H1 (cell line): ENCODE measurements at regions not wholly inside any gene's neighbourhood (a gene's known extent, or its start where the extent isn't known, plus 50 kb on each side); places are given as distances from the start of the nearest gene placed in this dataset.

Experiments used
- CTCF ChIA-PET: fragments of 300-600 bp; sonication (Branson Sonifier 250); formaldehyde crosslinking; loops from one replicate; lab custom pipeline; 2021; ENCODE audit not compliant: partially characterized antibody; lab: Charles Lee
- POLR2A ChIA-PET: fragments of 300-600 bp; sonication (Branson Sonifier 250); formaldehyde crosslinking; loops from one replicate; lab custom pipeline; 2021; ENCODE audit warnings: inconsistent platforms; ENCODE audit not compliant: partially characterized antibody; lab: Charles Lee
- DNase-seq, 2 experiments: peaks; one replicate each; pipeline versions ENCODE4 v3.0.0 to v3.0.0-alpha.2; 2010 to 2022; ENCODE audit warnings: low spot score in 2 of 2, low read depth in 1 of 2, mixed read lengths in 1 of 2
- FAIRE-seq: peaks from 2 replicates; lab custom pipeline; 2011; peaks lifted over from hg19 to GRCh38; lab: Jason Lieb, UNC
- H2AFZ ChIP-seq: 2 replicates; pipeline ENCODE4 v1.8.1; 2012; ENCODE audit warnings: low read length, inconsistent platforms
- H2AK5ac ChIP-seq: 2 replicates; pipeline ENCODE4 v1.6.1; 2013; ENCODE audit warnings: low read depth, low read length
- H2BK120ac ChIP-seq: replicated peaks from 2 replicates; pipeline ENCODE3; 2013; ENCODE audit warnings: low read depth, low read length, inconsistent platforms
- H2BK12ac ChIP-seq: 2 replicates; pipeline ENCODE4 v1.6.1; 2013; ENCODE audit warnings: low read depth, low read length
- H2BK15ac ChIP-seq: 2 replicates; pipeline ENCODE4 v1.6.1; 2013; ENCODE audit warnings: low read length
- H2BK20ac ChIP-seq: 2 replicates; pipeline ENCODE4 v1.6.1; 2013; ENCODE audit warnings: low read length
- H2BK5ac ChIP-seq: 2 replicates; pipeline ENCODE4 v1.6.1; 2013; ENCODE audit warnings: low read depth, low read length
- H3K14ac ChIP-seq: 2 replicates; pipeline ENCODE4 v1.6.1; 2013; ENCODE audit warnings: inconsistent platforms; ENCODE audit not compliant: insufficient read length
- H3K18ac ChIP-seq: 2 replicates; pipeline ENCODE4 v1.6.1; 2013; ENCODE audit warnings: low read length; ENCODE audit errors: extremely low read depth
- H3K23ac ChIP-seq: 2 replicates; pipeline ENCODE4 v1.6.1; 2013; ENCODE audit warnings: inconsistent platforms; ENCODE audit not compliant: insufficient read length
- H3K23me2 ChIP-seq: 2 replicates; pipeline ENCODE4 v1.6.1; 2013; ENCODE audit warnings: low read depth, low read length
- H3K27ac ChIP-seq: 2 replicates; pipeline ENCODE4 v1.6.1; 2011; ENCODE audit warnings: low read depth, low read length, inconsistent platforms
- H3K27me3 ChIP-seq, 4 experiments: replicated peaks in 1 of 4; 1 replicate in 1 of 4; 2 replicates in 3 of 4; pipeline versions ENCODE4 v1.6.1 to v1.8.1; 2011 to 2013; ENCODE audit warnings: low read length in 3 of 4, mild to moderate bottlenecking in 3 of 4, inconsistent platforms in 2 of 4, mixed read lengths in 2 of 4, moderate library complexity in 1 of 4; ENCODE audit not compliant: control insufficient read depth in 3 of 4, insufficient read depth in 3 of 4; ENCODE audit errors: extremely low read depth in 1 of 4
- H3K36me3 ChIP-seq, 4 experiments: 2 replicates each; pipeline versions ENCODE4 v1.6.1 to v1.8.1; 2011 to 2013; ENCODE audit warnings: mild to moderate bottlenecking in 4 of 4, low read length in 3 of 4, moderate library complexity in 2 of 4, control low read depth in 1 of 4, inconsistent platforms in 1 of 4; ENCODE audit not compliant: insufficient read depth in 4 of 4, control insufficient read depth in 2 of 4
- H3K4ac ChIP-seq: replicated peaks from 2 replicates; pipeline ENCODE3; 2013; ENCODE audit warnings: low read length, low read depth, mixed read lengths, inconsistent platforms; ENCODE audit not compliant: insufficient read length
- H3K4me1 ChIP-seq, 4 experiments: replicated peaks in 1 of 4; 1 replicate in 1 of 4; 2 replicates in 3 of 4; pipeline versions ENCODE4 v1.6.1 to v1.8.1; 2011 to 2013; ENCODE audit warnings: low read length in 3 of 4, inconsistent platforms in 2 of 4, mixed read lengths in 1 of 4; ENCODE audit not compliant: insufficient read depth in 4 of 4, control insufficient read depth in 3 of 4
- H3K4me2 ChIP-seq, 2 experiments: 2 replicates each; pipeline versions ENCODE4 v1.6.1 to v1.8.1; 2011 to 2013; ENCODE audit warnings: low read depth in 2 of 2, low read length in 2 of 2, control low read depth in 1 of 2, inconsistent platforms in 1 of 2, mild to moderate bottlenecking in 1 of 2; ENCODE audit not compliant: insufficient read depth in 1 of 2
- H3K4me3 ChIP-seq, 4 experiments: fragments of 200-600, 300-600 bp in 1 of 4; sonication (generic), shearing (Covaris generic), sonication (Bioruptor Twin) in 1 of 4; 2 replicates each; pipeline versions ENCODE4 v1.5.1 to v1.8.1; 2011 to 2016; ENCODE audit warnings: low read length in 4 of 4, low read depth in 3 of 4, control low read depth in 2 of 4, inconsistent platforms in 2 of 4, mild to moderate bottlenecking in 2 of 4, mixed read lengths in 1 of 4, moderate library complexity in 1 of 4; ENCODE audit not compliant: insufficient read depth in 2 of 4; ENCODE audit errors: extremely low read depth in 1 of 4
- H3K56ac ChIP-seq: replicated peaks from 2 replicates; pipeline ENCODE3; 2013; ENCODE audit warnings: low read depth, mild to moderate bottlenecking, mixed read lengths, low read length, inconsistent platforms; ENCODE audit not compliant: insufficient read length
- H3K79me1 ChIP-seq: 2 replicates; pipeline ENCODE4 v1.6.1; 2013; ENCODE audit warnings: low read depth, low read length, control low read depth
- H3K79me2 ChIP-seq, 2 experiments: 2 replicates each; pipeline versions ENCODE4 v1.6.1 to v1.8.1; 2012 to 2013; ENCODE audit warnings: low read length in 2 of 2, mild to moderate bottlenecking in 2 of 2, inconsistent platforms in 1 of 2; ENCODE audit not compliant: insufficient read depth in 2 of 2, control insufficient read depth in 1 of 2
- H3K9ac ChIP-seq, 4 experiments: replicated peaks in 1 of 4; 1 replicate in 1 of 4; 2 replicates in 3 of 4; pipeline versions ENCODE4 v1.6.1 to v1.8.1; 2011 to 2013; ENCODE audit warnings: low read depth in 3 of 4, low read length in 3 of 4, control low read depth in 2 of 4, mild to moderate bottlenecking in 2 of 4, moderate library complexity in 2 of 4, inconsistent platforms in 1 of 4; ENCODE audit errors: extremely low read depth in 1 of 4
- H3K9me3 ChIP-seq, 2 experiments: 2 replicates each; pipeline versions ENCODE4 v1.6.1 to v1.8.1; 2012 to 2013; ENCODE audit warnings: mild to moderate bottlenecking in 2 of 2, moderate library complexity in 2 of 2, control low read depth in 1 of 2, inconsistent platforms in 1 of 2, low read depth in 1 of 2, low read length in 1 of 2, mixed read lengths in 1 of 2; ENCODE audit not compliant: insufficient read depth in 2 of 2
- H4K20me1 ChIP-seq, 2 experiments: replicated peaks in 1 of 2; 2 replicates each; pipeline versions ENCODE3 to v1.8.1; 2011 to 2013; ENCODE audit warnings: inconsistent platforms in 2 of 2, low read length in 2 of 2, mild to moderate bottlenecking in 1 of 2; ENCODE audit not compliant: insufficient read depth in 2 of 2, control insufficient read depth in 1 of 2
- H4K5ac ChIP-seq: 2 replicates; pipeline ENCODE4 v1.6.1; 2013; ENCODE audit warnings: low read length, low read depth, mixed read lengths, inconsistent platforms; ENCODE audit not compliant: insufficient read length
- H4K8ac ChIP-seq: 2 replicates; pipeline ENCODE4 v1.8.0; 2013; ENCODE audit warnings: mild to moderate bottlenecking, moderate library complexity, low read length, inconsistent platforms; ENCODE audit not compliant: insufficient read depth; ENCODE audit errors: extremely low read depth
- H4K91ac ChIP-seq: replicated peaks from 2 replicates; pipeline ENCODE3; 2013; ENCODE audit warnings: low read length, mixed read lengths, inconsistent platforms; ENCODE audit not compliant: insufficient read length
- BCL11A ChIP-seq, 2 experiments: IDR thresholded peaks; one replicate each; pipeline ENCODE4 v1.6.1; 2011; ENCODE audit warnings: low read depth in 2 of 2, low read length in 2 of 2, mild to moderate bottlenecking in 2 of 2
- CBX8 ChIP-seq: fragments of 300-800, 300-1000 bp; sonication (generic); IDR thresholded peaks from 2 replicates; pipeline ENCODE4 v1.7.1; 2016; ENCODE audit warnings: low read depth, low read length, borderline replicate concordance
- CEBPB ChIP-seq: IDR thresholded peaks from 2 replicates; pipeline ENCODE4 v1.6.1; 2012; ENCODE audit warnings: low read depth, low read length
- CREB1 ChIP-seq: IDR thresholded peaks from 2 replicates; pipeline ENCODE4 v1.6.1; 2012; ENCODE audit warnings: inconsistent platforms
- JUND ChIP-seq: IDR thresholded peaks from 2 replicates; pipeline ENCODE4 v1.6.1; 2011; ENCODE audit warnings: mild to moderate bottlenecking, improper control_type of control experiment, low read length
- NRF1 ChIP-seq: IDR thresholded peaks from 2 replicates; pipeline ENCODE4 v1.6.1; 2011; ENCODE audit warnings: mild to moderate bottlenecking, low read depth, low read length, improper control_type of control experiment
- PHF8 ChIP-seq: fragments of 200-600 bp; sonication (generic); conservative IDR thresholded peaks from 2 replicates; pipeline ENCODE4 v1.7.1; 2012; ENCODE audit warnings: low read depth, mild to moderate bottlenecking, inconsistent platforms, low read length, moderate library complexity
- POLR2A ChIP-seq, 2 experiments: IDR thresholded peaks; 1 replicate in 1 of 2; 2 replicates in 1 of 2; pipeline ENCODE4 v1.6.1; 2011; ENCODE audit warnings: low read depth in 2 of 2, low read length in 2 of 2, mild to moderate bottlenecking in 2 of 2; ENCODE audit errors: control extremely low read depth in 1 of 2
- RXRA ChIP-seq: IDR thresholded peaks from 2 replicates; pipeline ENCODE4 v1.6.1; 2011; ENCODE audit warnings: low read depth, mild to moderate bottlenecking, low read length, moderate library complexity; ENCODE audit not compliant: insufficient read depth
- SAP30 ChIP-seq: fragments of 300-600 bp; sonication (generic); IDR thresholded peaks from 2 replicates; pipeline ENCODE4 v1.7.1; 2012; ENCODE audit warnings: low read length, moderate library complexity, mild to moderate bottlenecking, inconsistent platforms; ENCODE audit not compliant: insufficient read depth, insufficient replicate concordance
- SIX5 ChIP-seq: IDR thresholded peaks from 2 replicates; pipeline ENCODE4 v1.6.1; 2011; ENCODE audit warnings: mild to moderate bottlenecking, low read depth, low read length
- SP1 ChIP-seq: IDR thresholded peaks from 2 replicates; pipeline ENCODE4 v1.6.1; 2011; ENCODE audit warnings: low read depth, low read length
- SRF ChIP-seq: IDR thresholded peaks from 2 replicates; pipeline ENCODE4 v1.6.1; 2011; ENCODE audit warnings: mild to moderate bottlenecking, low read depth, low read length, moderate library complexity
- TBP ChIP-seq: IDR thresholded peaks from 2 replicates; pipeline ENCODE4 v1.6.1; 2011; ENCODE audit warnings: low read depth, low read length, improper control_type of control experiment
- TCF12 ChIP-seq: IDR thresholded peaks from 2 replicates; pipeline ENCODE4 v1.6.1; 2011; ENCODE audit warnings: low read depth, mild to moderate bottlenecking, low read length
- YY1 ChIP-seq: IDR thresholded peaks from 2 replicates; pipeline ENCODE4 v1.6.1; 2011; ENCODE audit warnings: low read depth, mild to moderate bottlenecking, low read length
- WGBS, 2 experiments: shearing (Covaris generic) in 1 of 2; methylation state at CpG; one replicate each; pipeline versions ENCODE4 v1.1.6 to v1.1.7; 2013 to 2015; ENCODE audit warnings: low lambda C conversion rate in 2 of 2, mixed read lengths in 2 of 2, inconsistent platforms in 1 of 2, low coverage in 1 of 2, missing lambda C conversion rate in 1 of 2; ENCODE audit not compliant: insufficient replicate concordance in 2 of 2, insufficient coverage in 1 of 2, insufficient read length in 1 of 2; ENCODE audit errors: extremely low coverage in 1 of 2, missing lambda C conversion rate in 1 of 2; 5-methylcytosine and 5-hydroxymethylcytosine counted together

- WGBS, 2 experiments, result 97% methylated on average over 11 of the region's 11 CpGs; no CpG with 5 or more reads in 1 of the 2 experiments
- Histone ChIP-seq H3K27ac (no peak overlapping the region), H3K4me3 (no peak overlapping the region), H4K5ac (no peak overlapping the region), H4K91ac (no peak overlapping the region), H2BK120ac (no peak overlapping the region), H2AK5ac (no peak overlapping the region), H3K23me2 (peaks cover 4% of the 10 kb centered on the region; the same call in 1 of the 2 replicates), H3K4me1 (no peaks in the 10 kb centered on the region), H3K23ac (no peak overlapping the region), H2AFZ (no peak overlapping the region; the same call in 1 of the 2 replicates), H3K9me3 (peaks cover 0 to 6% of the 10 kb centered on the region in 2 experiments; a peak in 1 of 4 replicates), H3K4me2 (no peak overlapping the region), H3K79me2 (no peaks in the 10 kb centered on the region), H3K79me1 (no peaks in the 10 kb centered on the region), H3K27me3 (no peaks in the 10 kb centered on the region), H3K18ac (no peak overlapping the region), H4K8ac (no peak overlapping the region), H3K36me3 (no peaks in the 10 kb centered on the region), H3K4ac (no peak overlapping the region), H3K9ac (no peak overlapping the region), H3K56ac (no peak overlapping the region), H3K14ac (no peak overlapping the region), H2BK12ac (no peak overlapping the region), H4K20me1 (no peaks in the 10 kb centered on the region), H2BK15ac (no peak overlapping the region), H2BK20ac (no peak overlapping the region), H2BK5ac (no peak overlapping the region)
- DNase-seq, result no peak
- POLR2A ChIA-PET, result no interaction called here
- no peak for FAIRE-seq
- CTCF ChIA-PET, result interaction anchor here (0.5 to 0.6 kb wide), 2 partner anchors 108 to 110 kb away, joined by 3 to 4 read pairs; no protein-coding TSS in a partner anchor
- TF ChIP-seq TBP (no peak), NRF1 (no peak), SRF (no peak), JUND (no peak), CREB1 (no peak), BCL11A (IDR thresholded peaks at IDR 0.05; ENCODE audit: low read depth in 2 of 2, low read length in 2 of 2) (no peak), YY1 (no peak), SIX5 (no peak), TCF12 (no peak), POLR2A (IDR thresholded peaks at IDR 0.05; ENCODE audit: control extremely low read depth in 1 of 2, low read depth in 2 of 2, low read length in 2 of 2) (no peak), CBX8 (no peak), PHF8 (no peak), SP1 (no peak), CEBPB (no peak), SAP30 (no peak), RXRA (no peak)
Observed at GRCh38 chr18:78525366-78526111, 454.1 kb upstream of the SALL3 start.
